Myocyte (in vitro differentiated cells): ENCODE measurements at regions not wholly inside any gene's neighbourhood (a gene's known extent, or its start where the extent isn't known, plus 50 kb on each side); places are given as distances from the start of the nearest gene placed in this dataset.

Source experiments
- DNase-seq: peaks from one replicate; pipeline ENCODE4 v3.0.0-alpha.2; 2012; ENCODE audit warnings: low read depth

DNA sequence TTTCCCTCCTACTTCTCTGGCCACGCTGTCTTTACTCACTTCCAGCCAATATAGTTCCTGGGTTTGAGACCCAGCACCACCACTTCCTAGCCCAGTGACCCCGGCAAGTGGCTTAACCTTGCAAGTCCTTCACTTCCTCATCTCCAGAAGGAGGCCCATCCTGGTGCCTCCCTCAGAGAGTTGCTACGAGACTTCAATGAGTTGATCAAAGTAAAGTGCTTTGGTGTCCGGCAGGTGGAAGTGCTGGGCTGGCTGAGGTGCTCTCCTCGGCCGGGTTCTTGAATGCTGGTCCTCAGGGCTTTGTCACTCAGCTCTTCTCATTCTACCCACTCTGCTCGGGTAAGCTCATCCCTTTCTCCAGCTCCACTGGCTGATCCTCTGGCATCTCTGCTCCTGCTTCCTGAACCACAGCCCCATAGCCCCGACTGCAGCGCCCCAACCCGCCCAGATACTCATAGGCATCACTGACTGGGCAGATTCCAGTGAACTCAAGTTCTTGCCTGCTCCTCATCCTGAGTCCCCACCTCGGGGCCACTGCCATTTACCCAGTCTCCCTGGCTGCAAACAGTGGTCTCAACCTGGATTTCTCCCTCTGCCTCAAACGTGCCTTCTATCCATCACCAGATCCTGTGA, 75.8 kb upstream of the WNT4 start:
- DNase-seq, result no peak

DNA sequence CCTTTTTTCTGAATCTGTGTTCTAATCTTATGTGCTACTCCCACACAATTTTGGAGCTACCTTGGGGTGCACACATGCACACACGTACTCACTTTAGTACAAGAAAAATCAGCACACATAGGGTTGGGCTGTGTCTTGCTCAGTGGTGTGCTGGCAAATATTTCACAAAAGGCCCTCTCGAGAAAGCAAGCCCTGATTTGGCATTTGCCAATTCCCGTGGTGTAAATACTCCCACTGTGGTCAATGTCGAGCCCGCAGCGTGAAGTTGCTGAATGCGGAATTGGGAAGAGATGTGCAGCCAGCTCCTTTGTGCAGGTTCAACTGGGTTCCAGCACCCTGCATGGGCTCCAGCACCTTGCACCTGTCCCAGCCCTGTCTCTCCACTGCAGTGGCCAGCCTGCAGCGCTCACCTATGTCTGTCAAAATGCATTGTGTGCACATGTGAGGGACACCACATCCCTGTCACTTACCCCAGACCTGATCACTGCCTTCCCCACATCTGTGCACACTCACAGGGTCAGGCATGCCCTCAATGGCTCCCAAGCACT, 78.4 kb upstream of the WNT4 start:
- DNase-seq, result no peak

DNA sequence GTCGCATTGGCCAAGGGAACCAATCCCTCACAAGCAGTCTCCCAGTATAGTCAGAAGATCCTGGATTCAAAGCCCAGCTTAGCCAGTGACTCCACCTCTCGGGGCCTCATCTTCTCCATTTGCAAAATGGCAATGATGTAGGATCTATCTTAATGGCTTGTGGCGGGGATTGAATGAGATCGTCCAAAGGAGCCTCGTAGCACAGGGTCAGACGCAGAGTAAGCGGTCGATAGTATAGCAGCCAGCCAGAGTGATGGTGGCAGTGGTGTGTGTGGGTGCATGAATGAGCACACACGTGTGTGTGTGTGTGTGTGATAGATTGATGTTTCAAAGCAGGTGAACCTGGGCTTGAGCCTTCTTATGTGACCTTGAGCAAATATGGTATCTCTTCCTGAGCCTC, 79.8 kb upstream of the WNT4 start:
- DNase-seq, result no peak

DNA sequence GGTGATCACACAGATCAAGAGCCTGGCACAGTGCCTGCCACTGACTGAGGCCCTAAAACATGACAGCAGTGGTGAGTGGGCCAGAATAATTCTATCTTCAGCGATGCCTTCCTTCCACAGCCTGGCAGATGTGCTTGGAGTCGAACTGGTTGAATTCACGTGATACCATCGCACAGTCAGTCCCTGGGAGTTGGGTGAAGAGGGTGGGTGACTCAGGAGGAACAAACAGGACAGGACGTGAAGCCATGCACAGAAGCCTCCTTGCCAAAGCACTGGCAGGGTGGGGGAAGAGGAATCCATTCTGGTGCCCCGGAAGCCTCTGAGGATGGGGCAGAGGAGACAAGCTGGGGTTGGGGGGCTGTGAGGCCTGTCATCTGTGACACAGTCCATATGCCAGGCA, 80.3 kb upstream of the WNT4 start:
- DNase-seq, result no peak

DNA sequence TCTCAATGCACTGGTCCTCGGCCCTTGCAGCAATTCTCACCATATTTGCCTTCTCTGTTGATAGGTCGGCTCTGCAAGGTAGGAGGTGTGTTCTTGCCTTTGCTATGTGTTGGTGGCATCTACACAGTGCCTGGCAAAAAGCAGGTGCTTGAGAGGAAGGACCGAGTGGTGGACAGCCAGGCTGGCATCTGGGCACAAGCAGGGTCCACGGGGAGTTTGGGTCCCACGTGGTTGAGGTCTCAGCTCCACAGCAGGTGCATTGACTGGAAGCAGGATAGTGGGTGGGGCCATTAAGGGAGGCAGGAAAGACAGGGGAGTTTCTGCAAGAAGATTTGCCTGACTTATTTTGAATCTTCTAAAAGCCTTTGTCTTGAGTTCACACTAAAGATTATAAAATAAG, 81.2 kb upstream of the WNT4 start:
- no peak for DNase-seq

DNA sequence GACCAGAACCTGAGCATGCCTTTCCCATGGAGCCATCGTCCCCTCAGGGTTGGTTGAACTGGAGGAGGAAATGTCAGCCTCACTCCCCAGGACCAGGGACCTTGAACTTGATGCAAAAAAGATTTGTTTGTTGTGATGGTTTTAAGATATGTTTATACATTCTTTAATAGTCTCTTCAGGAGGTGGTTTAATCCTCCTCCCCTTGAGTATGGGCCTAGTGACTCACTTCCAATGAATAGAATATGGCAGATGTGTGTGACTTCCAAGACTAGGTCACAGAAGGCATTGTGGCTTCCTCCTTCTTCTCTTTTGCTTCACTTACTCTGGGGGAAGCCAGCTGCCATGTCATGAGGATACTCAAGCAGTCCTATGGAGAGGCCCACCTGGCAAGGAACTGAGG, 81.7 kb upstream of the WNT4 start:
- no peak for DNase-seq

DNA sequence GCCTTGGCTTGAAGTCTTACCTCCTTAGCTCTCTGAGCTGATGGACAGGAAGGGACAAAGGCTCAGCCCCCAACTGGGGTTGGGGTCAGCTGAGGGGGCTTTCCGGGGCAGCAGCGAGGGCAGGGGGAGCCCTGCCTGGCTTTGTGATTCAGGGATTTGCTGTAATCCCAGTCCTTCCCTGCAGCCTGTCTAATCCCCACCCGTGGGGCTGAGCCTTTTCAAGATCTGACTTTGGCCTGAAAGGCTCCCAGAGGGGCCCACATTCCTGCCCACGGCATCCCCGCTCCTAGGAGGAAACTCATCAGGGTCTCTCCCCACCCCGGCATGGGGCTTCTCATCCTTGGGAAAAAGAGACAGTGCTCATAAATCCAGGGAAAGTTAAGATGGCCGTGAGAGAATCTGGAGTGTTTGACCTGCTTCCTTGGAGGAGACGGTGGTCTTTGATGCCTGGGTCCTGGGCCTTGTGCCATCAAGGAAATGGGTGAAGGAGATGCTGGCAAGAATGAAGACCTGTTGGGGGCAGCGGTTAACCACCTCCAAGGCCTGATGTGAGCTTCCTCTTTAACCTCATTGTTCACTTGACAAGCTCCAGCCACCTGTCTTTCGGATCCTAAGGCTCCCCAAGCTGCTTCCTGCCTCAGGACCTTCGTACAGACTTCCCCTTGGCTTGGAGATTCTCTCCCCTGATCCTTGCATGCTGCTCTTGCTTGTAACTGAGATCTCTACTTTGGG, 83.1 kb upstream of the WNT4 start:
- DNase-seq, result no peak

DNA sequence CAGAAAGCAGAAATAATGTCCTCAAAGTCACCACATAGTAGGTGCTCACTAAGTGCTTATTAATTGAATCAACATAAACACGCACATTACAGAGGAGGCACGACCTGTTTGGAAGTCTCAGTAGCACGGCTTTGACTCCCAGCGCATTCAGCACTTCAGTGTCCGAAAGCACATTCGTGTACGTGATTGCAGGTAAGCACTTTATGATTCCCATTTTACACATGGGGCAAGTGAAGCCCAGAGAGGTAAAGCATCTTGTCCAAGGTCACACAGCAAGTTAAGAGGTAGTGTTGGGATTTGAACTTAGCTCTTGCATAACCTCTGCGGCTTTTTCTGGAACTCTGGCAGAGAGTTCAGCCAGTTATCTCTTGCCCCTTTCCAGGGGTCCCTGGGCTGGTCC, 85.2 kb upstream of the WNT4 start:
- DNase-seq, result no peak

DNA sequence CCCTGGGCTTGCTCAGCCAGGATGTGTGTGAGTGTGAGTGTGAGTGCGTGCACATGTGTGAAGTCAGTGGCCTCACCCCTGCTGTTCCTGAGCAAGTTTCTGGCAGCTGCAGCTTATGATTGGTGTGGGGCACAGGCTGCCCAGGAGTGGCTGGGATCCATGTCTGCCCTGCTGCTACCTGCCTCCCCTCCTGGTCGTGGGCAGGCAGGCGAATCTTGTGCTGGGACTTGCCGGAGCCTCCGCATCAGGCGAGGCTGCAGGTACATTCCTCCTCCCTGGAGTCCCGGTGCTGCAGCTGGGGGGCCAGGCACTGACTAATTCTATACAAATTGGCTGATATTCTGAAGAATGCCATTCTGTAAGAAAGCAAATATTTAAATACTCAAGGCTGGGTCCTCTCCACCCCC, 85.6 kb upstream of the WNT4 start:
- no peak for DNase-seq

DNA sequence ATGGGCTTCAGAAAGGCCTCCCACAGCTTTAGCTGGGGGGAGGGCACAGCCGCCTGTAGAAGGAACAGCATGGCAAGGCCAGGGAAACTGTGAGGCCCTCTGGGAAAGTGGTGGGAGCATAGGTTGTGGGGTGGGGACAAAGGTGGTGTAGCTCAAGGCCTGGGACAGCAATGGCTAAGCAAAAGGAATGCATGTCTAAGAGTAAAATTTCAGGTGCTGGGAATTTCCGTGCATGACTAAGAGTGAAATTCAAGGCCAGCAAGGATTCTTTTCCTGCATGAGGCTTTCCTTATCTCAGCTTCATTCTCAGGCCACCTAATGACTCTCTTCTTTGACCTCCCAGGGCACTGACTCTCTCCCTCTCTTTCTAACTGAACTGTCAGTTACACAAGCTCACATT, 86.5 kb upstream of the WNT4 start:
- DNase-seq, result no peak

DNA sequence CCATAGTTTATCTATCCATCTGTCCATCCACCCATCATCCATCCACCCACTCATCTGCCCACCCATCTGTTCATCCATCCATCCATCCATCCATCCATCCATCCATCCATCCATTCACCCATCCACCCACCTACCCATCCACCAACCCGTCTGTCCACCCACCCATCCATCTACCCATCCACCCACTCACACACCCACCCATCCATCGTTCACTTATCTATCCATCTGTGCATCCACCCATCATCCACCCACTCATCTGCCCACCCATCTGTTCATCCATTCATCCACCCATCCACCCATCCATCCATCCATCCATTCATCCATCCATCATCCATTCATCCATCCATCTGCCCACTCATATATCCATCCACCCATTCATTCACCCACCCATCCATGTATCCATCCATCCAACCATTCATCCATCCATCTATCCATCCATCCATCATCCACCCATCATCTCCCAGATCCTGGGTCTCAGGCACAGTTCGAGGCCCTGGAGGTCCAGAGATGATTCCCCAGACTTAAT, 88.2 kb upstream of the WNT4 start:
- DNase-seq, result no peak

DNA sequence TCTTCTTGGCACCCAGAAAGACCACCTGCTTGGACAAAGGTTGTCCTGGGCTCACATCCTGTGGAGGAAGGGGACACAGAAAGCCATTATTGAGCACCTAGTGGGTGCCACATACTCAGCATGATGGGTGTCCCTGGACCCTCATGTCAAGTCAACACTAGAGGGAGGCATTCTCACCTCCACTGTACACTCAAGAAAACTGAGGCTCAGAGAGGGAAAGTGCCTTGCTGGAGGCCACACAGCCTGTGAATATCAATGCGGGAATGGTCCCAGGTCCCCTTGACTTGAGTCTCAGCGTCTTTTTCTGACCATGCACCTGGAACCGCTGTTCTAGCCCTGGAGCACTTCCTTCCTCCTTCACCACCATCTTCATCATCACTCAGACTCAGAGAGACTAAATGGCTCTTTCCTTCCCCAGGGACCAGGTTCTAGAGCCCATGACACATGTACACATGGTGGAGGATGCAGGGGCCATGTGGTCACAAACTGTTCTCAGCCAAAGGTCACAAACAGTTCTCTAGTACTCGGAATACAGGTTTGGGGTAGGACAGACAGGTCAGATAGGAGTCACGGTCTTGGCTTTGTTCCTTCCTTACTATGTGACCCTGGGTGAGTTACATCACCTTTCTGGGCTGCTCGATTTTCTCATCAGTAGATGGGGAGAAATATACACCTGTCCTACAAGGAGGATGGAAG, 89.2 kb upstream of the WNT4 start:
- no peak for DNase-seq

DNA sequence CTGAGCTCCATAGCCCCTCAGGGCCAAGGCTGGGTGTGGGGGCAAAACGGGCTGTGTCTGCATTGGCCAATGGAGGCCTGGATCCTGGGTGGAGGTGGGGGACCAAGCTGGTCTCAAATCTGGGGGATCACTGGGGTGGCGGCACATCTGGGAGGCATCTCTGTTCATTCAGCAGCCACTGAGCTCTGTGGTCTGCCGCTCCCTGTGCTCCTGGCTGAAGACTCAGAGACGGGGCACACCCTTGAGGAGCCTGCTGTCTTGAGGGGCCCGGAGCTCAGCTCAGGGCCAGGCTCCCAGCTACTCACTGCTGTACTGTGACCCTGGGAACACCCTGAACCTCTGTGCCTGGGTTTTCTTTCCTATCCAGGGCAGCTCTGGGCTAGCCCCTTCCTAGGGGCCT, 90.3 kb upstream of the WNT4 start:
- DNase-seq, result no peak

DNA sequence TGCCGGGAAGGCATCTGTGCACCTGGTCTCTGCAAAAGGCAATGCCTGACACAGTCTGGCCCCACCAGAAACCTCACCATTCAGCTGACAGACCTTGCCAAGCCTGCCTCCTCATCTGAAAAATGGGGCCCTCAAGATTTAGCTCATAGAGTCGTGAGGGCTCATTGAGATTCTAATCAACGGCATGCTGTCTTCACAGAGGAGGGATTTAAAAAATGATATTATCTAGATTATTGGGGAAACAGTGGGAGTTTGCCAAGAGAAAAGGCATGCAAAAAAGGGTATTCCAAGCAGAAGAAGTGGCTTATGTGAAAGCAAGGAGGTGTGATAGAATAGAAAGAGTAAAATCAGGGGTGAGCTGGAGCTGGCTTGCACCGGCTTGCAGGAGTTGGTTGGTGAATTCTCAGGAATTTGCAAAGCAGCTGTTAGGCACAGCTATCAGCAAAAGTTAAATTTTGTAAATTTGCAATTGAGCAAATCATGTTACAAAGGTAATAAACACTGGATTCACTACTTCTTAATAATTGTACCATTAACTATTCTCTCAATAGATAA, 91.7 kb upstream of the WNT4 start:
- DNase-seq, result no peak

DNA sequence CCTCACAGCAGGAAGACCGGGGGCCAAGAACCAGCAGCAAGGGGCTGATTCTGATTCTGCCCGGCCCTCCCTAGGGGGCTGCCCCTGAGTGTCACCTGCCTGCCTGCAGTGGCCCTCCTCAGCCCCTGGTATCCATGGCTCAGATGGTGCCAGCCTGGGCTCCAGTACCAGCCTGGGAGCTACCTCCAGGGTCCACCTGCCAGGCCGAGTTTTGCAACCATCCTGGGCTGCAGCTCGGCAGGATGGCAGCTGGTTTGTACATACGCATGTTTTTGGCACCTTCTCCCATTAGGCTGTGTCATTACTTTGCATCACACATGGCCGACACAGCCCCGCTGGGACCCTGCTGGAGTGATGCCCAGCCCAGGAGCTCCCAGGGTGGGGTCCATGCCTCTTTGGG, 93.3 kb upstream of the WNT4 start:
- DNase-seq, result no peak

DNA sequence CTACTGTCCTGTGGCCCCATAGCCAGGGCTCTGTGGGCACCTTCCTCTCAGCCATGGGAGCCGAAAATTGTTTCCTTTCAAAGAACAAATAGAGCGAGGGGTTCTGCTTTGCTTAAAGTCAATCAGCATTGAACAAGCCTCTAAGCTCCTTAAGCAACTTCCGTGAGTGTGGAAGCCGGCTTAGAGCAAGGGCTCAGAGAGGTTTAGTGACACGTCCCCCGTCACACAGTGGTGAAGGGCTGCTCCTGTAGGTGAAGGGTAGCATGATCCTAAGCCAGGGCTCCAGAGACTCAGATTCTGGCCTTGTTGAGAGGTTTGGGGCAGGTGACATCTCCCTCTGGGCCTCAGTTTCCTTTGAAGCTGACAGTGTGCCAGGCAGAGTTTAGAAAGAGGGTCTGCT, 94.0 kb upstream of the WNT4 start:
- DNase-seq, result no peak

DNA sequence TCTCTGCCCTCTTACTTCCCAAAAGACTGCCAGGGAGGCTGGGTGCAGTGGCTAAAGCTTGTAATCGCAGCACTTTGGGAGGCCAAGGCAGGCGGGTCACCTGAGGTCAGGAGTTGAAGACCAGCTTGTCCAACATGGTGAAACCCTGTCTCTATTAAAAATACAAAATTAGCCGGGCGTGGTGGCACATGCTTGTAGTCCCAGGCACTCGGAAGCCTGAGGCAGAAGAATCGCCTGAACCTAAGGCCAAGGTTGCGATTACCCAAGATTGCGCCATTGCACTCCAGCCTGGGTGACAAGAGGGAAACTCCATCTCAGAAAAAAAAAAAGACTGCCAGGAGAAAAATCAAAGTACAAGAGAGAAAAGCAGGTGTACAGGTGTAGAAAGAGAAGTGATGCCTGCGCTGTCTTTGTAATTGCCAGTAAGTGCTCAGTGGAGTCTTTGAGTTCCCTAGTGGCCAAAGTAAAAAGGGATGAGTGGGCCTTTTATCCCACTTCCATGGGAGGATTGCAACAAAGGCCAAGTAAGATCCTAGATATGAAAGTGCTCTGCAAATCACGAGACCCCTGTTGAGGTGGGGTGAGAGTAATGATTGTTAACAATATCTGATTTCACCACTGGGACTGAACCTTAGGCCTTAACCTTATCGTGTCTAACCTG, 94.7 kb upstream of the WNT4 start:
- DNase-seq, result no peak

DNA sequence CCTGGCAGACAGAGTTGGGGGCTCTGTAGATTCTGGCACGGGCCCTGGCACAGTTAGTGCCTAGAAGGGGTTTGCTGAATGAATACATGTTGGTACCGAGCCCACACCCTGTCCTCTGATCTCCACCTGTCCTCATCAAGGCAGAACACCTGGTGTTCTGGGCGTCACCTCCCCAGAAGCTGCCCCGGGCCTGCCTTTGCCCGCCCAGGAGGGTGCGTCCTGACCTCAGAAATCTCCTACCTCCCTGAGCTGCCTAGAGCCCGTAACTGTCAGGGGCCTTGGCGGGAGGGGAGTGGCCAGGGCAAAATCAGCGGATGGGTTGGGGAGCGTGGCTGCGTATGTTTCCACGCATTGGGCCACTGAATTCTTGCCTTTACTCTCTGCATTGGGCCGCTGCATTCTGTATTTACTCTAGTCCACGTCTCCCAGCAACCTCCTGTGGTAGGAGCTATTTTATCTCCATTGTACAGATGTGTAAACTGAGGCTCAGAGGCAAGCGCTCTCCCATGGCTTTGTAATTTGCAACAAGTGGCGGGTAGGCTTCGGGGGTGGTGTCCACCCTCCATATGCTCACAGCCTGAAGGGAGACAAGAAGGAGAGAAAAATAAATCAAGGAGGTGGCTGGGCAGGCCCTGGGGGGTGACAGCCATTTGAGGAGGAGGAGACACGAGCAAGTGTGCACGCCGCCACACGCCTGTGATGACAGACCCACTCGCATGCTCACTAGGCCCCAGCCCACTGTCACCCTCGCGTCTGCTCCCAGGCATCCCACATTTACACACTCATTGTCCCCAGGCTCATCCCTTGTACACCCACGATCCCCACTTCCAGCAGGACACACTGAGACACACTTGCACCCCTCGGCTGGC, 95.7 kb upstream of the WNT4 start:
- no peak for DNase-seq

DNA sequence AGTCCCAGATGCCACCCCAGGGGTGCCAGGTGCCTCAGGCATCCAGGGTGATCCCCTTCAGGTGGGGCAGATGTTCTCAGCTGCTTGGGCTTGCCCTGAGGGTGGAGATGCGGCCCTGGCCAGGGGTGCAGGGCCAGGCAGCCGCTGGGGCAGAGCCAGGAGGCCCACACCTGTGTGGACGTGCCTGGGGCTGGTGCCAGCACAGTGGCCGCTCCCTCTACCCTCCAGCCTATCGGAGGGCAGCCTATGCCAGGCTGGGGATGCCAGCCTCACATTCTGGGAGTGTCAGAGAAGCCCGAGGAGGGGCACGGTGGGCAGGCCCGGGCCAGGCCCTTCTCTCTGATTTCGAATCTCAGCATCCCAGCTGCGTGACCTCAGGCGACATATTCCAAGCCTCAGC, 96.5 kb upstream of the WNT4 start:
- DNase-seq, result no peak

DNA sequence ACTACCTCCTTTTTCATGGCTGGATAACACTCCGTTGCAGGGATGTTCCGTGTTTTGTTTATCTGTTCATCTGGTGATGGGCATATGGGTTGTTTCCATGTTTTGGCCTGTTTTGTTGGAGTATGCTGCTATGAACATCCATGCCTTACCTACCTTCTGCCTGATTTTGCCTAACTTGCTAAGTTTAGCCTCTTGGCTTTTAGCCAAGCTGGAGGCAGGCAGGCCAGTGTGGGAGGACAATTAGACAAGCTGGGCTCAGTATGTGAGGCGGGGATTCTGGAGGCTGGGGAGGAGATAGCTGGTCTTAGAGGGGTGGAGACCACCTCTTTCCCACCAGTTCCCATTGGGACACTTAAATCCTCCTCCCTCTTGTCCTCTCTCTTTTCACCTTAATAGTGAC, 98.4 kb upstream of the WNT4 start:
- no peak for DNase-seq
